Activated CD4-positive, alpha-beta T cell treated with anti-CD3 and anti-CD28 coated beads, Interleukin-2, amount 50 U/mL, for 24 hours (primary cell): ENCODE measurements at regions not wholly inside any gene's neighbourhood (a gene's known extent, or its start where the extent isn't known, plus 50 kb on each side); places are given as distances from the start of the nearest gene placed in this dataset.

Source experiments
- DNase-seq, 2 donors: peaks; one replicate each; pipeline ENCODE4 v3.0.0-alpha.2; 2020; ENCODE audit warnings: low read depth in 1 of 2, low spot score in 1 of 2

DNA sequence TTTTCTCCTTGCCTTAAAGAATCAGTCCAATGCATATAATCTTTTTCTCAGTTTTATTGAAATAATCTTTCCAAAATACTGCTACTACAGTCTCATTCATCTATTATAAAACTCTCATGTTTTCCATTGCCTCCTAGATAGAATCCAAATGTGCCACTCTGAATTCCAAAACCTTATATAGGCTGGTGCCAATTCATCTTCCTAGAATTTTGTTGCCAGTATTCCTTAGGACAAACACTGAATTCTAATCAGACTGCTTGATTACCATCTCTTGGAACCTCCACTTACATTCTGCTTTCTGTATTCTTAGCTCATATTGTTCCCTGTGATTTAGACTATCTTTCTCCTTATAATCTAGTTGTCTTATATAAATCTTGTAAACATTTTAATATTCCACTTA, 427.6 kb upstream of the DCC start:
- no peak for DNase-seq

DNA sequence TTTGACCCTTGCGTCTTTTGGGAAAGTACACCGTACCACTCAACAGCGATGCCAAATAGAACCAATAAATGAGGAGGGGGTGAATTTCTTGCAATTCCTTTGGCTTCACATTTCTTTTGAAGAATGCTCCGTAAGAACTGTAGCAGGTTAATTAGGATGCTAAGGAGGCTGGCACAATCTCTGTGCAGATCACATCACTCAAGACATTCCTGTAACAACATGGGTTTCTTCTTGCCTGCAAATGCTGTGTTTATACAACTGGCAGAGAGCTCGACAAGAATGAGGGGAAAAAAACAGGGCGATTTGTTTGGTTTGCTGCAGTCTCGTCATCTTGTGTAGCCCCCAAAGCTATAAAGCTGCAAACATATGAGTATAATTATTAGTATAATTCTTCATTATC, 424.8 kb upstream of the DCC start:
- DNase-seq, result no peak

DNA sequence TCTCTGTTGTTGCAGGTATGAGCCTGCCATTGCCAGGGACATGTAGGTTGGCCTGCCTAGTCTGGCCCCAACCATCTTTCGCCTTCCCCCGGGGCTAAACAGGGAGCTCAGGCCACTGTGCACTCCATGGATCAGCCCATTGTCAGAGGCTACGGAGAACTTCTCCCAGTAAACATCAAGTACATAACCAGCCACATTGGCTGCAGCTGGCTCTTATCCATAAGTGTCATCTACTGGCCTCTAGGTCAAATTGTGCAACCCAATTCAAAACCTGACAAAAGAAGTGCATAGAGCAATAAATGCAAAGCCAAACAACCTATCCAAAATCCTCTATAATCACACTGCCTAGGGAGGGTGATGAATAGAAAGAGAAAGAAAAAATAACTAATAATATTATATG, 418.1 kb upstream of the DCC start:
- DNase-seq, result no peak

DNA sequence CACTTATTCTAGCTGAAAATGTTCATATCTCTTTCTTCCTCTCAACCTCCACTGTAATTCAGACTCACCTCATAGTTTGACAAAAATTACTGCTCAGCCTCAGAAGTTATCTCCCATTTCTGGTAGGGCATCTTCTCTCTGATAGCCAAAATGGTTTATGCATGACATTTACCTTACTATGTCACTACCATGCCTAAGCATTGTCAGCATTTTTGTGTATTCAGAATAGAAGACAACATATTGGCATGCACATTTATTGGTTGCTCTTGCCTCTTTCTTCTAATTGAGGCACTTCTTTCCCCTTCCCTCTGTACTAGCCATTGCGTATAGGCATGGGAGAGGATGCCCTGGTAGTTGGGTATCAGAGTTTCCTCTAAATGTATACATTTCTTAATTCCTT, 406.1 kb upstream of the DCC start:
- DNase-seq, result no peak

DNA sequence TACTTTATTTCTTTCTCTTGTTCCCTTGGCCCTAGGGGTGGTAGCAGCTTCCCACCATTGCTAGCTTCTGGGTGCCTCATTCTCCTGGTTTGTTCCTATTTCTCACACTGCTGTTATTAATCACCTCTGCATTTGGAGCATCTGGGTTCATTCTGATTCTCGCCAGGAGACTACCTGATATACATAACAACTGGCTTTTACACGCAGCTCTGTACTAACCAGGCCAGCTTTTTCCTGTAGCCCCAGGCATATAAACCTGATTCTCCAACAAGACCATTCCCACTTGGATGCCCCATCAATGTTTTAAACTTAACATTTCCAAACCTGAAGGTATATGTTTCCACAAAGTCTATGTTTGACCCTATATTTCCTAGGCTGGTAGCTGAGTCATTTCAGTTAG, 403.9 kb upstream of the DCC start:
- DNase-seq, result no peak

DNA sequence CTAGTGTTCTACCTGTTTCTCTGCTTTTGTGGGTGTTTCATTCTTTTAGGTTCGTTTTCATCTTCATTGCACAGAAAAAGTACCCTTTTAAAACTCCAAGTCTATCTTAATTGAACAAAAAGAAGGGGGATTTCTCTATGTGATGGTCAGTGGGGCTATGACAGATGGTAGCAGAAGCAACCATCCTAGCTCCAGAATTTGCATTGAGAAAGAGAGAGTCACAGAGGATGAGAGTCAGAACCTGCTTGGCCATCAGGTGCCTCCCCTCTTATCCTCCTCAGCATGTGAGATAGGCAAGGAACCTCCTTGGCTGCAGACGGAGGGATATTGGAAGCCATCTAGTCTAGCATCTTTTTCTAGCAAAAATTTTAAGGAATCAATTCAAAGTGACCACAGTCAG, 398.0 kb upstream of the DCC start:
- DNase-seq, result no peak

DNA sequence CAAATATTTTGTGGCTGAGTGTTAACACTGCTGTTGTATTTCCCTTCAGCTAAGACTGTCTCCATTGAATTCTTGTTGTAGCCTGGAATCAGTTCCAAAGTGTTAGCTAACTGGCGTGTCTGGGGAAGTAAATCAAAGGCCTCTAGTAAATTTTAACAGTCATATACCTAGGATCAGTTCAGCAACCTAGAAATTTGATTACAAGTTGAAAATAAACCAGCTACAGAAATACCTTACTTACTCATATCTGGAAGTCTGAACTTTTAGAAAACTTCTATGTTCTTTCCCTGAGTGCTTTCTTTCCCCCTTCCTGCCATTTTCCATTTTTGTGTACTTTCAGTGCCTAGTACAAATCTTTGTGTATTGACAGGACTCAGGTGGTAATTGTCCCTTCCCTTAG, 396.7 kb upstream of the DCC start:
- no peak for DNase-seq

DNA sequence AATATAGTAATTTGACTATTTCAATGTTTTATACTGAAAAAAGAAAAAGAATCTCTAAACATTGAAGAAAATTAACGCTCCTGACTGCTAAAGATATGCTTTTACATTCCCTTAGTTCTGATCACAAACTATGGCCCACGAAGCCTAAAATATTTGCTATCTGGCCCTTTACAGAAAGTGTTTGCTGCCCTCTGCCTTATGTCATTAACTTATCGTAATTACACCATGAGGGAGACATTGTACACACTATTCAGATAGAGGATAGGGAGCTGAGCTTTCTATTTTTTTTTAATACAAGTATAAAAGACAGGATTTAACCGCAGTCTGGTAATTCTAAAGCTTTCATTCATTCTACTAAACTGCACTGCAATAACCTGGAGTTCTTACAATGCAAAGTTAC, 393.1 kb upstream of the DCC start:
- no peak for DNase-seq

DNA sequence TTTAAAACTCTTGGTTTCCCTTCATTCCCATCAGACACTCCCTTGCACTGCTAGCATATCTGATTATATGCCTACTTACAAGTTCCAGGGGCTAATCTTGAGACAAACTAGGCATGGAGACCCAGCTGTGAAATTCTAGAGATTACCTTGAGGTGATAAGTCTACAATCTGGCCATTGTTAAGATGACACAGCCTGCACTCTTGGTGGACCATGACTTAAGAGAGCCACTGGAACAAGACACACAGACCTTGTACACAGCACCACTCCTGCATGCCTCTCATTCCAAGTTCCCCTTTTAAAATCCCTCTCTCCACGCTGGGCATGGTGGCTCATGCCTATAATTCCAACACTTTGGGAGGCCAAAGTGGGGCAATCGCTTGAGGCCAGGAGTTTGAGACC, 387.2 kb upstream of the DCC start:
- DNase-seq, result no peak

DNA sequence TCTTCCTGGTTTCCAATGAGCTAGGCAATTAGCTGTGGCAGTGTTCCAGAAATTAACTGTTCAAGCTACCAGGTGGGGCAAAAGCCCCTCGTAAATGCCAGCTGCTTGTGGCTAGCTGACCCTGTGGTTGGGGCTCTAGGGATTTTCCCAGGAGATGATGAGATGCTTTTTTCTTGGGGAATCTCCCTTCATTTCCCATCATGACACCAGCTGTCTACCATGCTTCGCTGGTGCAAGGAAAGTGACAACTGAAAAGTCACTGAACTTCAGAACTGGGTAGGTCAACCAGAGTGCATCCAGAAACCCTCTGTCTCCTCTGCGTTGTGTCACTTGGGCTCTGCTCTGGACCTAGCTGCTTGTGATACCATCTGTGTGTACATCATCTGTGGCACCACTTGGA, 386.5 kb upstream of the DCC start:
- DNase-seq, result no peak

DNA sequence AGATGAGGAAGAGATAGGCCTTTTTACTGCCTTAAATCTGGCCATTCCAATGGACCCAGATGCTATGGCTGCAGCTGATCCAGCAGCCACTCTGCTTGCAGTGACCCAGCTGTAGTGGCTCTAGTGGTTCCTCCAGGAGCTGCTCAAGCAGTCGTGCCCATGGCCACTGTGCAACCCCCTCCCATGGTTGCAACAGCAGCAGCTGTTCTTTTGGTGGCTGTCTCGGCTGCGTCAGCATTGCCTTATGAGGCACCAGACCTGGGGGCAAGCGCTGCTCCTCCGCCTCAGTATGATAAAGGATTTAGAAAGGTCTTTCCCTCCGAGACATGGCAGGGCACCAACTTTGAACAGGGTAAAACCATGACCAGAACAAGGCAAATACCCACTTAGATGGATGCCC, 384.9 kb upstream of the DCC start:
- no peak for DNase-seq

DNA sequence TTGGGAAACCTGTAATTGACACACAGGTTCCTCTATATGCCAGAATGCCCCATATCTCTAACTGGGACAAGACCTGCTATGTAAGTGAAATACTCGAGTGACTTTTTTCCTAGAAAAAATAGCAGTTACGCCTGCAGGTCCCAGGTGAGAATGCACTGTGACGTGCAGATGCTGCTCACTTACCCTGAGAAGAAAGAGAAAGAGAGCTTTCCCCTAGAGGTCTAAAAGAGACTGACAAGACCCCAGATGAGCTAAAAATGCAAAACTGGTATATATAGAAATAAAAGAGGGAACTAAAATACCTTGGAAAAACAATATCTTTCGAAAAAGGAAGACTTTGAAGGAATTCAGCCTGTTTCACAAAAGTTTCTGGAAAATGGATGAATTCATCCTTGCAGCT, 383.0 kb upstream of the DCC start:
- no peak for DNase-seq

DNA sequence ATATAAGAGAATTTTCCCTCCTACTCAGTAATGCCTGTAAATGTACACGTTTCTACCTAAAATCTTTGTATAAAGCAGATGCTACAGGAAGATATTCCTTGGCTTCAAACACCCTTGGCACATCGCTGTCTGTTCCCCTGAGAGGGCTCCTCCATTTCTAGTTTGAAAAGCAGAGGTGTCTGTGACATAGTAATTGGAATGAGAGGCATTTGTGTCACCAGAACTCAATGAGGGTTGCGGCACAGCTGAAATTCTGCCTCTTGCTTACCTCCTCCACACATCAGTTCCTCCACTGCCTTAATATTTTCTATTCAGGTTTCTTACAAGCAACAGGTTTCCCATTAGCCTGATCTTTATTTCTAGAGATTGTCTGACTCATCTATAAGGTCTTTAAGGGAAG, 359.9 kb upstream of the DCC start:
- DNase-seq, result no peak

DNA sequence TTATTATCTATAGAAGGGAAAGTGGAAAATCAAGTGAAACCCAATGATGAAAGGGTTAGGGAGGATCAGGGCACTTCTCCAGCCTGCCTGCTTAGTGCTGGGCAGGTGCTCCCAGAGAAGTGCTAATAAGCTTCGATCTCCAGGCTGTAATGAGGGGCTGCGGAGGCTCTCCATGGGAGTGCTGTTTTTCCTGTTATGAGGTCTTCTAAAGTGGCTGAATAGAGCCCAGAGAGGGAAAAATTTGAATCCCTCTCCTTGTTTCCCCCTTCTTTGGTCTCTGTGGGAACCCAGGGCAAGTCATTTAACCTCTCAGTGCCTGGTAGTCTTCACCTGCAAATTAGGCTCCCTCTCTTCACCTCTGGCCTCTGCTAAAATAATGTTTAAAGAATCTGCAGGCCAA, 351.7 kb upstream of the DCC start:
- no peak for DNase-seq

DNA sequence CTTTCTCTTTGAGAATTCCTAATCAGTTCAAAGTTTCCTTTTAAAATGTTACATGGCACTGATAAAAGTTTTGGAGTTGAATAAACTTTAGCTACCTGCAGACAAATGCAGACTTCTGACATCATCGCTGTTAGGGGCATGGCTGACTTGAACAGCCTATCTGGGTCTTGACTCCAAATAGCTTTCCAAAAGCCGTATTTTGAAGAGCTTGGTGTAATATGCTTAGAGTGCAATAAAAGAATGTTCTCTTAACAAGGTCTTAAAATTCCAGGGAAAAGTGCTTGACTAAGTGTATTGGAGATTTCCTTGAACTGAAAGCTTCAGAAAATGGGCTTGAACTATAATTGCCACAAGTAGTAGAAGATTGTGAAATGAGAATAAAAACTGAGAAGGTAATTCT, 342.9 kb upstream of the DCC start:
- no peak for DNase-seq

DNA sequence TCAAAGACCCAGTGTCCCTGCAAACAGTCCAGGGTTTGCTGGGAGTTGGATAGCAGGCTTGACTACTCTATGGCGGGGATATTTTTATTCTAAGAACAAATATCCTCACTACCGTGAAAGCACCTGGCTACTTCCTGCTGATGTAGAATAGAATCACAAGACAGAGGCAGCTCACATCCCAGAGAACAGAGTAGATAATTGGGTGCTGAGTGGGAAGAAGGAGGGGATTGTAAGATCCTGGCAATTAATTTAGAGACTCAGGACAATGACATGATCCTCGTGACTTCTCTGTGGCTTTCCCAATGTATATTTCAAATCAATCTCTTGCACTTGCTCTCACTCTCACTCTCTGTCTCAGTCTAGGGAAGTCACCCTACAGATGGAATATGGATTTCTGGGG, 341.9 kb upstream of the DCC start:
- no peak for DNase-seq

DNA sequence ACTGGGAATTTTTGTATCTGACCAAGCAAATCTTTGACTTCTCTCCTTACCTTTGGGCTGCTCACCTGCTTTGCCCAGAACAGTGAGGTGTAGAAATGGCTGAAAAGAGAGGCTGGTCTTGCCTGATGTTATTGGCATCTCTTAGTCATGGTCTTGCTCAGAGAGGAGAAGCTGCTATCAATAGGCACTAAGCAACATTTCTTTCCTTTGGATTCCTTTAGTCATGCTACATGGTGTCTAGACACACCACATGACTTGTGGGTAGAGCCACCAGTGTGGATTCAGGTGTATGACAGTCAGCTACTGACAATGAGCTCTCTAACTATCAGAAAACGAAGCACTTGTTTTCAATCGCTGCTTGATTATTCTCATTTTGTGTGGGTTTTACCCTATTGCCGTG, 341.3 kb upstream of the DCC start:
- no peak for DNase-seq

DNA sequence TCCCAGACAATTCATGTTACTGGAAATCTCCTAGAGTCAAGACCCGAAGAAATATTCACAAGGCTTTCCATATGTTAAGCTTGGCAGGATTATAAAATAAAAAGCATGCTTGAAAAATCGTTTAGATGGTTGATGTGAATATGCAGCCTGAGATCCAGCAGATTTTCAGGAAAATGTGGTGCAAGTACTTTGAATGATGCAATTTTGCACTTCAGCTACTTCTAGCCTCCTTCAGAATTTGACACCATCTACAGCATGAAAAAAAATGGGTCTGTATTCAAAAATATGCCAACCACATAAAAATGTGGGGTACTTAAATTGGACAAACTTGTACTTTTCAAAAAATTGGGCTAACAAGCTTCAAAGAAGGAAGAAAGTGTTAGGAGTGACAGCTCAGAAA, 340.6 kb upstream of the DCC start:
- DNase-seq, result no peak

DNA sequence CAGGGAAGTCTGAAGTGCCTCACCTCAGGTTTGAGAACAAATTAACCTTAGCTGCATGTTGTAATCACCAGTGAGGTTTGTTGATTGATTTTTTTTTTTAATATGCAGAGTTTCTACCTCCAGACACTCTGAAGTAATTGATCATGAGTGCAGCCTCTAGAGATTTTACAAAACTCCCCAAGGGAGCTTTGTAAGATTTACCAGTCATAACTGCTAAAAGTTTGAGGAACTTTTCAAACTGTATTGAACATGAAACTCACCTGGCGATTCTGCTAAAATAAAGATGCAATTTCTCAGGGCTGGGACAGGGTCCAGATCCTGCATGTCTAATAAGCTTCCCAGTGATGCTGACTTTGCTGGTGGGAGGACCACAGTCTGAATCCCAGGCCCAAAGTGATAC, 339.6 kb upstream of the DCC start:
- DNase-seq, result no peak

DNA sequence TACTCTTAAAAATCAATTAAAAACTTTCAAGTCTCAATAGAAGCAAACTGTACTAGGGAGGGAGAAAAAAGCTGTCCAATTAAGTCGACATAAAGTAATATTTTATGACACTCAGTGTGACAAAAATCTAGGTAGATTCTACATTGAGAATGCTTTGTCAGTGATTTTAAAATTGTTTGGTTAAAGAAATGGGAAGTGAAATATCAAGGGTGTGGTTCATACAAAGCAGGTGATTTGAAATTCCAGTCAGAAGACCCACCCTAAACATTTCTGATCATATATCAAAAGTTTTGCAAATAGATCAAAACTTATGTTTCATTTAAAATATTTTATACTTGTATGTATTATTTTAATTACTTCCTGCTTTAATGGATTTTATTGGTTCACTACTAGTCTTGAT, 338.9 kb upstream of the DCC start:
- no peak for DNase-seq

DNA sequence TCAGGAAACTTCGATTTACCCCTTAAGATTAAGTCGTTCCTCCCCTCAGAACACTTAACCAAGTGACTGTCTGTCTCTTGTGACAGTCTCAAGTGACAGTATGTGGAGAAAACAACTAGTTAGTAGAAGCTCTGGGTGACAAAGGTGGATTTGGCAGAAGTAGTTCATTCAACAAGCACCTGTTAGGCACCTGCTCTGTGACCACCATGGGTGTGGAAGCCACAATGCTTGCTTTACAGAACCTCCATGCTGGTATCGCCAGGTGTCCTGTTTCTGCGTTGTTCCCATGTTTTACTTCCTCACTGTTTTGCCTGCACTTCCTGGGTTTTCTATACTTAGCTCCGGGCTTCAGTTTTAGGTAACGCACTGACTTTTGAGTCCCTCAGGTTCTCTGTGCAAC, 337.4 kb upstream of the DCC start:
- no peak for DNase-seq

DNA sequence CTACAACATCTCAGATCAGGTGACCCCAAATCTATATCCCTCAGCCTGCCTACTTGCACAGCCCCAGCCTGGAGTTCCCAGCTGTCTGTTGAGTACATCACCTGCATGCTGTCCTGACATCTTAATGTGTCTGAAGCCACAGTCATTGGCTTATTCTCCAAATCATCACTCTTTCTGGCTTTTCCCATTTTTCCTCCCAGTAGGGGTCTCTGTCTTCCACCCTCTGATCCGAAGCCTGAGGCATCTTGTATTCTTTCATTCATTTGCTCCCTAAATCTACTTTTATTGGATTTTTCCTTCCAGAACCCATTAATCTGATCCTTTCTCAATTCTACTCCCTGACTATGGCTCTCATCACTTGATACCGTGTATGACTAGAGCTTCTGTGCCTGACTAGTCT, 332.9 kb upstream of the DCC start:
- DNase-seq, result no peak

DNA sequence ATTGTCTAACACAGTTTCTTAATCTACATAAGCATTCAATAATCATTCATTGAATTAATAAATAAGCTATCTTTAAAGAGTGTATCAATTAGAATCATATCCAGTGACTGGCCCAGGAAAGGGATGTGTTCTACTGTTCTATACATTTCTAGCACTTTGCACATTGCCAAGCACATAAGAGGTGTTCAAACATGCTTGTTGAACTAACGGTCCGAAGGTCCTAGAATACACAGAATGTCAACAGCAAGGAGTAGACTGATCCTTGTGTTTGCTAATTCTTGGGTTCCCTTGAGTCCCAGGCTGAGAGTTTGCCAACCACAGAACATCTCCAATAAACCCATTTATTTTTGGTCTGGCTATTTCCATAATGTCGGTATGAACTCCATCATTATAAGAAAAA, 331.7 kb upstream of the DCC start:
- no peak for DNase-seq

DNA sequence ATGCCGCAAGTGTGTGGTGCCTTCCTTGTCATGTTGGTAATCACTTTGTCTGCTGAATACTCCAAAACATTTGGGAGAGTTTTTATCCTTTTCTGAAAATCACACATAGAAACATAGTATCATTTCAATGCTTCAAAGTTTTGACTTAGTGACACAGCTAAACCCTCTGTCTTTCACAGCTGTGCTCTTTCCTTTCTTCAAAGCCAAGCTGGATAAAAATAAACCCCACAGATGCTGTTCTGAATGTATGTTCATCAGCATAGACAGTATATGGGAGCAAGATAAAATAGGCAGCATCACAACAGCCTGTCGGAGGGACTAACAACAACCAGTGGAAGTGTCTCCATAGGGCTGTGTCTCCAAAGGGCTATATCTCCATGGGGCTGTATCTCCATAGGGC, 331.3 kb upstream of the DCC start:
- DNase-seq, result no peak

DNA sequence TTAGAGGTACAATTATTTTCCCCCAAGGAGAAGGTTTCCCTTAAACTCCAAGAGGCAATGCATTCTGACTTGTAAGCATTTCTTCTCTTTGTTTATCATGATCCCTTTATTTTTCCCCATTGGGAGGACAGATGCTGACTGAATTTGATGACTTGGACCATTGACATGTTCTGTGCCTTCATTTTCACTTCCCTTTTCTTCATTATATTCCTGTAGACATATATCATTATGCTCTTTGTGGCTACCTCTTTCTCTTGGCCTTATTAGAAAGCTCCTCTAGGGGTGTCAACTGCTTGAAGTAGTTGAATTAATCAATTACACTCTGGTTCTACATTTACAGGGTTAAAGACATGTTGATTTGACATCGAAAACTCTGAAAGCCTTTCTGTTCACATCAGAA, 330.0 kb upstream of the DCC start:
- no peak for DNase-seq
